HepG2 (cell line): ENCODE measurements at regions not wholly inside any gene's neighbourhood (a gene's known extent, or its start where the extent isn't known, plus 50 kb on each side); places are given as distances from the start of the nearest gene placed in this dataset.

Experiments used
- BRCA1 ChIP-seq: sonication (generic); formaldehyde crosslinking; IDR thresholded peaks from 2 replicates; pipeline ENCODE4 v1.4.0; 2020; ENCODE audit warnings: missing genetic modification reagents
- FOXA1 ChIP-seq, 2 experiments: fragments of 450-650 bp in 1 of 2; sonication (generic) in 1 of 2; formaldehyde crosslinking in 1 of 2; IDR thresholded peaks; 2 replicates each; pipeline versions ENCODE4 v1.4.0 to v1.6.1; 2016 to 2020; ENCODE audit warnings: missing genetic modification reagents in 1 of 2
- HDAC6 ChIP-seq: fragments of 200-600 bp; sonication (generic); IDR thresholded peaks from 2 replicates; pipeline ENCODE4 v1.7.0; 2017; ENCODE audit warnings: mild to moderate bottlenecking, antibody characterized with exemption, low read length, low read depth
- HNRNPL ChIP-seq: fragments of 200-400 bp; formaldehyde crosslinking; IDR thresholded peaks from 2 replicates; pipeline ENCODE4 v1.6.1; 2017; ENCODE audit warnings: mild to moderate bottlenecking, low read depth, low read length
- MAFF ChIP-seq: IDR thresholded peaks from 2 replicates; pipeline ENCODE4 v1.6.1; 2011; ENCODE audit warnings: low read depth, low read length, improper control_type of control experiment
- NR2F1 ChIP-seq, 2 experiments: fragments of 450-650 bp in 1 of 2; formaldehyde crosslinking in 1 of 2; IDR thresholded peaks; 2 replicates each; pipeline versions ENCODE4 v1.5.0 to v1.6.1; 2016 to 2020; ENCODE audit warnings: mild to moderate bottlenecking in 1 of 2, missing compliant biosample characterization in 1 of 2, missing genetic modification reagents in 1 of 2, moderate library complexity in 1 of 2
- STAT5B ChIP-seq: sonication (generic); formaldehyde crosslinking; IDR thresholded peaks from 2 replicates; pipeline ENCODE4 v1.4.0; 2020; ENCODE audit warnings: missing genetic modification reagents
- ZKSCAN5 ChIP-seq: sonication (generic); formaldehyde crosslinking; IDR thresholded peaks from 2 replicates; pipeline ENCODE4 v1.5.1; 2020; ENCODE audit warnings: mild to moderate bottlenecking, missing genetic modification reagents
- ZNF331 ChIP-seq: sonication (generic); formaldehyde crosslinking; IDR thresholded peaks from 2 replicates; pipeline ENCODE4 v1.4.0; 2020; ENCODE audit warnings: missing genetic modification reagents
- ZNF589 ChIP-seq: sonication (generic); formaldehyde crosslinking; conservative IDR thresholded peaks from 2 replicates; pipeline ENCODE4 v1.8.0; 2022; ENCODE audit warnings: mild to moderate bottlenecking, moderate library complexity, missing genetic modification reagents
- ZNF746 ChIP-seq: sonication (generic); formaldehyde crosslinking; IDR thresholded peaks from 2 replicates; pipeline ENCODE4 v1.8.0; 2022; ENCODE audit warnings: mild to moderate bottlenecking, missing genetic modification reagents
- ZZZ3 ChIP-seq: sonication (generic); formaldehyde crosslinking; IDR thresholded peaks from 2 replicates; pipeline ENCODE4 v1.4.0; 2020; ENCODE audit warnings: missing genetic modification reagents, mild to moderate bottlenecking, borderline replicate concordance
- TF ChIP-seq, protein P1 (sequence below): sonication (generic); formaldehyde crosslinking; IDR thresholded peaks from 2 replicates; pipeline ENCODE4 v1.4.0; 2020; ENCODE audit warnings: missing genetic modification reagents, low read depth, mild to moderate bottlenecking, borderline replicate concordance
- TF ChIP-seq, protein P2 (sequence below): sonication (generic); formaldehyde crosslinking; IDR thresholded peaks from 2 replicates; pipeline ENCODE4 v1.4.0; 2020; ENCODE audit warnings: missing genetic modification reagents
- TF ChIP-seq, protein P3 (sequence below): sonication (generic); formaldehyde crosslinking; IDR thresholded peaks from 2 replicates; pipeline ENCODE4 v1.9.0; 2021; ENCODE audit warnings: missing genetic modification reagents, mild to moderate bottlenecking, borderline replicate concordance
- TF ChIP-seq, protein P4 (sequence below): sonication (generic); formaldehyde crosslinking; IDR thresholded peaks from 2 replicates; pipeline ENCODE4 v1.5.0; 2020; ENCODE audit warnings: mild to moderate bottlenecking, missing genetic modification reagents, borderline replicate concordance
- TF ChIP-seq, protein P5 (sequence below): sonication (generic); formaldehyde crosslinking; IDR thresholded peaks from 2 replicates; pipeline ENCODE4 v1.4.0; 2020; ENCODE audit warnings: missing genetic modification reagents, borderline replicate concordance

DNA sequence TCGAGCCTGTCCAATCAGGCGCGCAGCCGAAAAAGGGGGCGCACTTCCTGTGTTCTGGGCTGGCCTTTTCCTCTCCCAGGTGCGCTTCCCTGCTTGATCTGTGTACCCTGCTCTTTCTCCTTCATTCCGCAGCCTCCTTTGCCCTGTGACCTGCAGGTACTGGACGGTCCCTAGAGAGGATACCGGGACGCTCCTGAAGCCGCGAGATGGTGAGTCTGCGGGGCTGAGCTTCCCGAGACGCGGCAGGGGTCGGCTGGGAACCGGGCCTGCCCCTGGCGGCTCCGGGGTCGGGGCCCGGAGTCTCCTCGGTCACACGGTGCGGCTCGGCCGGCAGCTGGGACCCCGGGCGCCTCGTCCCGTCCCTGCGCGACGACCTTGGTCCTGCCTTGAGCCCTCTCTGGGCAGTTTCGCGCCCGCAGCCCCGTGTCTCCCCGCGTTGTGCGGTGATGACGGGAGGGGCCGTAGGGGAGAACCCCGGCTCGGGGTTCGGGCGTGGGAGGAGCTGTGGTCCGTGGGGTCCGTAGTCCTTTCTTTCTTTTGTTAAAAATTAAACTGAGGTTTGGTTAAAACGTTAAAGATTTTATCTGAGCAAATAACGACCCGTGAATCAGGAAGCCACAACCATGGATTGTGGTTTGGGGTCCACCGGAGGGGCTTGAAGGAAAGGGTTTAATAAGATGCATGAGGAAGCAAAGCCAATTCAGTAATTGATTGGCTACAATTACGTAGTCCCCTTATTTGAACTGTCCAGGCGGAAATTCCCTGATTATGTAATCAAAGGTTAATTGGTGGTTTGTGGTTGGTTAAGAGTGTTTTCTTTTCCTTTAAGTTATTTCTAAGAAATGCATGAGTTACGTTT lies 172.8 kb upstream of the ZNF267 start (continued):
- TF ChIP-seq ZNF589 (CRISPR knock-in tag) (peak; percentile 85), ZNF746 (no peak), HDAC6 (no peak), HNRNPL (no peak; the same call in 1 of the 2 replicates), ZZZ3 (peak; percentile 68; the same call in 1 of the 2 replicates), ZKSCAN5 (peak; percentile 32; the same call in 1 of the 2 replicates), FOXA1 (IDR thresholded peaks at IDR 0.05) (no peak), FOXA1 (CRISPR knock-in tag; IDR thresholded peaks at IDR 0.05) (peak; percentile 15; the same call in 1 of the 2 replicates), MAFF (no peak), NR2F1 (CRISPR knock-in tag; IDR thresholded peaks at IDR 0.05) (peak in 1 of 2 experiments; percentile 22; a peak in 1 of 4 replicates), BRCA1 (peak; percentile 90), ZNF331 (CRISPR knock-in tag) (peak; percentile 72; the same call in 1 of the 2 replicates), STAT5B (0 out of 2 replicates have a peak, but pooled peaks have one; percentile 66)
- TF ChIP-seq, protein P1, sequence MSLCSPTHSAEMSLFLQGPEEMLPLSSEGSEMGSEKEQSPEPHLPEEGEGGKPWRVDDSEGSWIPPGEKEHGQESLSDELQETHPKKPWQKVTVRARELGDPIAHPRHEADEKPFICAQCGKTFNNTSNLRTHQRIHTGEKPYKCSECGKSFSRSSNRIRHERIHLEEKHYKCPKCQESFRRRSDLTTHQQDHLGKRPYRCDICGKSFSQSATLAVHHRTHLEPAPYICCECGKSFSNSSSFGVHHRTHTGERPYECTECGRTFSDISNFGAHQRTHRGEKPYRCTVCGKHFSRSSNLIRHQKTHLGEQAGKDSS, result no peak; the same call in 1 of the 2 replicates
- TF ChIP-seq, protein P2, sequence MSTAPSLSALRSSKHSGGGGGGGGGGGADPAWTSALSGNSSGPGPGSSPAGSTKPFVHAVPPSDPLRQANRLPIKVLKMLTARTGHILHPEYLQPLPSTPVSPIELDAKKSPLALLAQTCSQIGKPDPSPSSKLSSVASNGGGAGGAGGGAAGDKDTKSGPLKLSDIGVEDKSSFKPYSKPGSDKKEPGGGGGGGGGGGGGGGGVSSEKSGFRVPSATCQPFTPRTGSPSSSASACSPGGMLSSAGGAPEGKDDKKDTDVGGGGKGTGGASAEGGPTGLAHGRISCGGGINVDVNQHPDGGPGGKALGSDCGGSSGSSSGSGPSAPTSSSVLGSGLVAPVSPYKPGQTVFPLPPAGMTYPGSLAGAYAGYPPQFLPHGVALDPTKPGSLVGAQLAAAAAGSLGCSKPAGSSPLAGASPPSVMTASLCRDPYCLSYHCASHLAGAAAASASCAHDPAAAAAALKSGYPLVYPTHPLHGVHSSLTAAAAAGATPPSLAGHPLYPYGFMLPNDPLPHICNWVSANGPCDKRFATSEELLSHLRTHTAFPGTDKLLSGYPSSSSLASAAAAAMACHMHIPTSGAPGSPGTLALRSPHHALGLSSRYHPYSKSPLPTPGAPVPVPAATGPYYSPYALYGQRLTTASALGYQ (CRISPR knock-in tag), result peak; percentile 16; the same call in 1 of the 2 replicates
- TF ChIP-seq, protein P3, sequence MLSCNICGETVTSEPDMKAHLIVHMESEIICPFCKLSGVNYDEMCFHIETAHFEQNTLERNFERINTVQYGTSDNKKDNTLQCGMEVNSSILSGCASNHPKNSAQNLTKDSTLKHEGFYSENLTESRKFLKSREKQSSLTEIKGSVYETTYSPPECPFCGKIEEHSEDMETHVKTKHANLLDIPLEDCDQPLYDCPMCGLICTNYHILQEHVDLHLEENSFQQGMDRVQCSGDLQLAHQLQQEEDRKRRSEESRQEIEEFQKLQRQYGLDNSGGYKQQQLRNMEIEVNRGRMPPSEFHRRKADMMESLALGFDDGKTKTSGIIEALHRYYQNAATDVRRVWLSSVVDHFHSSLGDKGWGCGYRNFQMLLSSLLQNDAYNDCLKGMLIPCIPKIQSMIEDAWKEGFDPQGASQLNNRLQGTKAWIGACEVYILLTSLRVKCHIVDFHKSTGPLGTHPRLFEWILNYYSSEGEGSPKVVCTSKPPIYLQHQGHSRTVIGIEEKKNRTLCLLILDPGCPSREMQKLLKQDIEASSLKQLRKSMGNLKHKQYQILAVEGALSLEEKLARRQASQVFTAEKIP, result no peak
- TF ChIP-seq, protein P4, sequence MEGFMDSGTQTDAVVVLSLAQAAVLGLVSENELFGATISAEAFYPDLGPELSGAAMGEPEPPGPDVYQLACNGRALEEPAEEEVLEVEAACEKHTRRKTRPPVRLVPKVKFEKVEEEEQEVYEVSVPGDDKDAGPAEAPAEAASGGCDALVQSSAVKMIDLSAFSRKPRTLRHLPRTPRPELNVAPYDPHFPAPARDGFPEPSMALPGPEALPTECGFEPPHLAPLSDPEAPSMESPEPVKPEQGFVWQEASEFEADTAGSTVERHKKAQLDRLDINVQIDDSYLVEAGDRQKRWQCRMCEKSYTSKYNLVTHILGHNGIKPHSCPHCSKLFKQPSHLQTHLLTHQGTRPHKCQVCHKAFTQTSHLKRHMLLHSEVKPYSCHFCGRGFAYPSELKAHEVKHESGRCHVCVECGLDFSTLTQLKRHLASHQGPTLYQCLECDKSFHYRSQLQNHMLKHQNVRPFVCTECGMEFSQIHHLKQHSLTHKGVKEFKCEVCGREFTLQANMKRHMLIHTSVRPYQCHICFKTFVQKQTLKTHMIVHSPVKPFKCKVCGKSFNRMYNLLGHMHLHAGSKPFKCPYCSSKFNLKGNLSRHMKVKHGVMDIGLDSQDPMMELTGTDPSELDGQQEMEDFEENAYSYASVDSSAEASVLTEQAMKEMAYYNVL (CRISPR knock-in tag), result peak; percentile 93
- TF ChIP-seq, protein P5, sequence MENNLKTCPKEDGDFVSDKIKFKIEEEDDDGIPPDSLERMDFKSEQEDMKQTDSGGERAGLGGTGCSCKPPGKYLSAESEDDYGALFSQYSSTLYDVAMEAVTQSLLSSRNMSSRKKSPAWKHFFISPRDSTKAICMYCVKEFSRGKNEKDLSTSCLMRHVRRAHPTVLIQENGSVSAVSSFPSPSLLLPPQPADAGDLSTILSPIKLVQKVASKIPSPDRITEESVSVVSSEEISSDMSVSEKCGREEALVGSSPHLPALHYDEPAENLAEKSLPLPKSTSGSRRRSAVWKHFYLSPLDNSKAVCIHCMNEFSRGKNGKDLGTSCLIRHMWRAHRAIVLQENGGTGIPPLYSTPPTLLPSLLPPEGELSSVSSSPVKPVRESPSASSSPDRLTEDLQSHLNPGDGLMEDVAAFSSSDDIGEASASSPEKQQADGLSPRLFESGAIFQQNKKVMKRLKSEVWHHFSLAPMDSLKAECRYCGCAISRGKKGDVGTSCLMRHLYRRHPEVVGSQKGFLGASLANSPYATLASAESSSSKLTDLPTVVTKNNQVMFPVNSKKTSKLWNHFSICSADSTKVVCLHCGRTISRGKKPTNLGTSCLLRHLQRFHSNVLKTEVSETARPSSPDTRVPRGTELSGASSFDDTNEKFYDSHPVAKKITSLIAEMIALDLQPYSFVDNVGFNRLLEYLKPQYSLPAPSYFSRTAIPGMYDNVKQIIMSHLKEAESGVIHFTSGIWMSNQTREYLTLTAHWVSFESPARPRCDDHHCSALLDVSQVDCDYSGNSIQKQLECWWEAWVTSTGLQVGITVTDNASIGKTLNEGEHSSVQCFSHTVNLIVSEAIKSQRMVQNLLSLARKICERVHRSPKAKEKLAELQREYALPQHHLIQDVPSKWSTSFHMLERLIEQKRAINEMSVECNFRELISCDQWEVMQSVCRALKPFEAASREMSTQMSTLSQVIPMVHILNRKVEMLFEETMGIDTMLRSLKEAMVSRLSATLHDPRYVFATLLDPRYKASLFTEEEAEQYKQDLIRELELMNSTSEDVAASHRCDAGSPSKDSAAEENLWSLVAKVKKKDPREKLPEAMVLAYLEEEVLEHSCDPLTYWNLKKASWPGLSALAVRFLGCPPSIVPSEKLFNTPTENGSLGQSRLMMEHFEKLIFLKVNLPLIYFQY (CRISPR knock-in tag), result peak; percentile 78
